Activated naive CD4-positive, alpha-beta T cell treated with anti-CD3 and anti-CD28 coated beads for 36 hours (primary cell): ENCODE measurements at regions not wholly inside any gene's neighbourhood (a gene's known extent, or its start where the extent isn't known, plus 50 kb on each side); places are given as distances from the start of the nearest gene placed in this dataset.

Experiments
- CTCF ChIA-PET: fragments of 350-600 bp; sonication (Branson Sonifier 250); formaldehyde crosslinking; loops from one replicate; lab custom pipeline; 2021; ENCODE audit warnings: antibody characterized with exemption; lab: Charles Lee
- DNase-seq: peaks from one replicate; pipeline ENCODE4 v3.0.0-alpha.2; 2020
- H3K27ac Mint-ChIP-seq: one replicate; pipeline ENCODE4 v1.8.0; 2021; ENCODE audit warnings: mild to moderate bottlenecking, mixed read lengths
- H3K27me3 Mint-ChIP-seq: one replicate; pipeline ENCODE4 v1.8.0; 2021; ENCODE audit warnings: low read depth, mixed read lengths
- H3K36me3 Mint-ChIP-seq: one replicate; pipeline ENCODE4 v1.8.0; 2021; ENCODE audit warnings: low read depth, mixed read lengths
- H3K4me1 Mint-ChIP-seq: one replicate; pipeline ENCODE4 v1.8.0; 2021; ENCODE audit warnings: low read depth, mixed read lengths
- H3K4me3 Mint-ChIP-seq: one replicate; pipeline ENCODE4 v1.8.0; 2021; ENCODE audit warnings: mild to moderate bottlenecking, moderate library complexity, mixed read lengths
- H3K9me3 Mint-ChIP-seq: one replicate; pipeline ENCODE4 v1.8.0; 2021; ENCODE audit warnings: mixed read lengths
- intact Hi-C: fragments of 100-400 bp; cut with micrococcal nuclease; formaldehyde crosslinking; loops from one replicate; pipeline ENCODE4 v1.15.1; 2023

GRCh38 chr3:10706156-10706739 lies 109.8 kb upstream of the SLC6A11 start:
- H3K9me3 Mint-ChIP-seq, result no peaks in the 10 kb centered on the region
- no peak overlapping the region for H3K27ac Mint-ChIP-seq
- H3K27me3 Mint-ChIP-seq, result peaks cover 53% of the 10 kb centered on the region
- no peak for DNase-seq
- H3K4me3 Mint-ChIP-seq, result no peak overlapping the region
- intact Hi-C loops, result no loop called here
- peaks cover 5% of the 10 kb centered on the region for H3K4me1 Mint-ChIP-seq
- CTCF ChIA-PET, result interaction anchor here (0.8 kb wide), 1 partner anchor 363 kb away, joined by 3 read pairs; no protein-coding TSS in a partner anchor
- H3K36me3 Mint-ChIP-seq, result no peaks in the 10 kb centered on the region

DNA sequence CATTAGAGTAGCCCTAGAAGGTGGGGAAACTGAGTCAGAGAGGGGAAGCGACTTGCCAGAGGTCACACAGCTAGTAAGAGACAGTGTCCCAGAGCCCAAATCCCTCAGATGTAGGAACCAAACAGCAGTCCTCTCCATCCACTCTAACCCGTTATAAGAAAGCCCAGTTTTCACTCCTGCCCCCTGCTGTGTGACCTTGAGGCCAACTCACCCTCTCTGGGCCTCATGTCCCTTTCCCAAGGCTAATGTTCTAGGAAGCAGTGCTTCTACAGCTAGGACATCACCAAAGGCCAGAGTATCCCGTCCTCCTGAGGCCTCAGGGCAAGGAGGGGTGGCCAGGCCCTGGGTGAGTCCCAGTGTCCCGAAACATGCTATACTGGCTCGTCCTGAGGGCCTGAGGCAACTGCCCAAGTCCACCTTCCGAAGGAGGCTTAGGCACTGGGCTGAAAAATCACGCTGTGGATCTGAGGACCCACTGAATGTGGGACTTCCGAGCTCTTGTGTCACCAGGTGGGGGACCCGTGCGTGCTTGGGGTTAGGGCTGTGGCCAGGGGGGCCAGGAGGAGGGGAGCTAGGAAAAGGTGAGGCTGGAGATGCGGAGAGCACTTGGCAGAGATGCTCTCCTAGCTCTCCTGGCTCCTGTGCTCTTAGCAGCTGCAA lies 109.2 kb upstream of the SLC6A11 start:
- DNase-seq, result no peak
- Mint-ChIP-seq H3K27ac (no peak overlapping the region), H3K9me3 (no peaks in the 10 kb centered on the region), H3K36me3 (no peaks in the 10 kb centered on the region), H3K27me3 (peaks cover 53% of the 10 kb centered on the region), H3K4me1 (peaks cover 5% of the 10 kb centered on the region), H3K4me3 (no peak overlapping the region)
- intact Hi-C loops, result no loop called here
- CTCF ChIA-PET, result no interaction called here

- Mint-ChIP-seq H3K4me1 (peaks cover 5% of the 10 kb centered on the region), H3K27me3 (peaks cover 56% of the 10 kb centered on the region), H3K9me3 (no peaks in the 10 kb centered on the region), H3K27ac (no peak overlapping the region), H3K36me3 (no peaks in the 10 kb centered on the region), H3K4me3 (no peak overlapping the region)
- CTCF ChIA-PET, result no interaction called here
- no peak for DNase-seq
- intact Hi-C loops, result no loop called here
Observed at GRCh38 chr3:10707400-10708215, 108.4 kb upstream of the SLC6A11 start.

GRCh38 chr3:10708216-10708893 lies 107.7 kb upstream of the SLC6A11 start:
- intact Hi-C loops, result no loop called here
- CTCF ChIA-PET, result no interaction called here
- peaks cover 51% of the 10 kb centered on the region for H3K27me3 Mint-ChIP-seq
- H3K9me3 Mint-ChIP-seq, result no peaks in the 10 kb centered on the region
- H3K4me1 Mint-ChIP-seq, result peaks cover 5% of the 10 kb centered on the region
- no peak overlapping the region for H3K4me3 Mint-ChIP-seq
- DNase-seq, result no peak
- H3K27ac Mint-ChIP-seq, result no peak overlapping the region
- H3K36me3 Mint-ChIP-seq, result no peaks in the 10 kb centered on the region

- H3K4me1 Mint-ChIP-seq, result peaks cover 5% of the 10 kb centered on the region
- intact Hi-C loops, result no loop called here
- H3K4me3 Mint-ChIP-seq, result no peak overlapping the region
- no peak overlapping the region for H3K27ac Mint-ChIP-seq
- H3K36me3 Mint-ChIP-seq, result no peaks in the 10 kb centered on the region
- no peak for DNase-seq
- peaks cover 3% of the 10 kb centered on the region for H3K9me3 Mint-ChIP-seq
- CTCF ChIA-PET, result no interaction called here
- H3K27me3 Mint-ChIP-seq, result peaks cover 45% of the 10 kb centered on the region
Observed at GRCh38 chr3:10709110-10709781, 106.8 kb upstream of the SLC6A11 start.

DNA sequence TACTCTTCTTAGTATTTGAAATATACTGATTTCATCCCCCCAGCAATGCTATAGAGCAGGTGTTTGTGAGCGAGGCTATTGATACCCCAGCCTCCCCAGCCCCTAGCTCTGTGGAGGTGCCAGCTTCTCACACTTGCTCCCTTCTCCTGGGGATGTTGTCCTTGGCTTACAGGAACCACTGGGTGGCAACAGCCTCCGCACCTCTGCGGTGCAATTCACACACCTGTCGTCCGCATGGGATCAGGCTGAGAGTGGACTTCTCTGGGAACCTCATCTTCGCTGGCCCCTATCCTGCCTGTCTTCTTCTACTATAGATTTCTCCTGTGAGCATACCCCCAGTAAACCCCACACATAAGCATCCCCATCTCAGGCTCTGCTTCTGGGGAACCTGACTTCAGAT lies 103.9 kb upstream of the SLC6A11 start:
- no peak for DNase-seq
- Mint-ChIP-seq H3K27me3 (peaks cover 27% of the 10 kb centered on the region), H3K36me3 (no peaks in the 10 kb centered on the region), H3K4me3 (no peak overlapping the region), H3K27ac (no peak overlapping the region), H3K9me3 (peaks cover 3% of the 10 kb centered on the region), H3K4me1 (peaks cover 2% of the 10 kb centered on the region)
- CTCF ChIA-PET, result no interaction called here
- intact Hi-C loops, result no loop called here

- CTCF ChIA-PET, result no interaction called here
Observed at GRCh38 chr3:10713656-10714055, 102.4 kb upstream of the SLC6A11 start.

GRCh38 chr3:10715886-10716285 lies 100.1 kb upstream of the SLC6A11 start:
- Mint-ChIP-seq H3K36me3 (no peaks in the 10 kb centered on the region), H3K9me3 (peaks cover 3% of the 10 kb centered on the region), H3K27ac (no peak overlapping the region), H3K27me3 (peaks cover 11% of the 10 kb centered on the region), H3K4me3 (no peak overlapping the region), H3K4me1 (no peaks in the 10 kb centered on the region)
- intact Hi-C loops, result no loop called here
- no peak for DNase-seq
- CTCF ChIA-PET, result interaction anchor here (1.0 kb wide), 1 partner anchor 43 kb away, joined by 3 read pairs; no protein-coding TSS in a partner anchor

More at GRCh38 chr3:10713656-10714055, 102.4 kb upstream of the SLC6A11 start:
- Mint-ChIP-seq H3K27me3 (peaks cover 20% of the 10 kb centered on the region), H3K4me3 (no peak overlapping the region), H3K36me3 (no peaks in the 10 kb centered on the region), H3K9me3 (peaks cover 3% of the 10 kb centered on the region), H3K27ac (no peak overlapping the region), H3K4me1 (no peaks in the 10 kb centered on the region)
- DNase-seq, result no peak
- intact Hi-C loops, result no loop called here

- Mint-ChIP-seq H3K27me3 (peaks cover 10% of the 10 kb centered on the region), H3K9me3 (peaks cover 3% of the 10 kb centered on the region), H3K27ac (no peak overlapping the region), H3K4me1 (no peaks in the 10 kb centered on the region), H3K4me3 (no peak overlapping the region), H3K36me3 (no peaks in the 10 kb centered on the region)
- DNase-seq, result no peak
- CTCF ChIA-PET, result no interaction called here
- intact Hi-C loops, result no loop called here
Observed at GRCh38 chr3:10716964-10717363, 99.1 kb upstream of the SLC6A11 start.

GRCh38 chr3:10717756-10718155 lies 98.3 kb upstream of the SLC6A11 start:
- intact Hi-C loops, result no loop called here
- Mint-ChIP-seq H3K36me3 (no peaks in the 10 kb centered on the region), H3K9me3 (peaks cover 3% of the 10 kb centered on the region), H3K27ac (no peak overlapping the region), H3K27me3 (peaks cover 7% of the 10 kb centered on the region), H3K4me1 (no peaks in the 10 kb centered on the region), H3K4me3 (no peak overlapping the region)
- DNase-seq, result no peak
- CTCF ChIA-PET, result no interaction called here

GRCh38 chr3:10721101-10721500 lies 94.9 kb upstream of the SLC6A11 start:
- no peaks in the 10 kb centered on the region for H3K9me3 Mint-ChIP-seq
- CTCF ChIA-PET, result no interaction called here
- peaks cover 3% of the 10 kb centered on the region for H3K27me3 Mint-ChIP-seq
- intact Hi-C loops, result no loop called here
- H3K27ac Mint-ChIP-seq, result no peak overlapping the region
- H3K4me1 Mint-ChIP-seq, result no peaks in the 10 kb centered on the region
- H3K4me3 Mint-ChIP-seq, result no peak overlapping the region
- no peak for DNase-seq
- H3K36me3 Mint-ChIP-seq, result no peaks in the 10 kb centered on the region

DNA sequence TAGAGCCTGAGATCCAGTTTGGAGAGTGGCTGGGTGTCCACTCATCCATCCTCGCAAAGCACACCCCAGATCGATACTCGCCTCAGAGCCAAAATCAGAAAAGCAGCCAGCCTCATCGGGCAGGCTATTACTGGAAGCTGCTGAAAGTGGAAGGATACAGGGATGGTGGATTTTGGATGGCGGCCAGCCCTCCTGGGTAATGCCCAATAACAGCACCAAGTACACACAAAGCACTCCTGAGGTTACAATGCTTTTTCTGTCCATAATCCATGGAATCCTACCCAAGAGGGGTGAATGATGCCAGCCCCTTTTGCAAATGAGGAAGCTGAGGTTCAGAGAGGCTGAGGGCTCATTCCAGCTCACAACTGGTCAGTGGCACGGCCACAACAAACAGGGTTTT lies 93.1 kb upstream of the SLC6A11 start:
- CTCF ChIA-PET, result no interaction called here
- H3K4me3 Mint-ChIP-seq, result no peak overlapping the region
- intact Hi-C loops, result no loop called here

More for the DNA sequence above, 93.1 kb upstream of the SLC6A11 start:
- Mint-ChIP-seq H3K4me1 (no peaks in the 10 kb centered on the region), H3K27ac (no peak overlapping the region), H3K9me3 (no peaks in the 10 kb centered on the region), H3K36me3 (no peaks in the 10 kb centered on the region), H3K27me3 (peaks cover 3% of the 10 kb centered on the region)
- DNase-seq, result no peak
